GM23338 (cell line): ENCODE measurements at regions not wholly inside any gene's neighbourhood (a gene's known extent, or its start where the extent isn't known, plus 50 kb on each side); places are given as distances from the start of the nearest gene placed in this dataset.
A peak's percentile ranks its signal among the peaks of the same experiment; 100 is the strongest.

Experiments
- ATAC-seq: fragments of 200-7000 bp; cut with Tn5 transposase; 3 replicates; pipeline ENCODE4 v1.9.1; 2020
- DNase-seq: peaks from one replicate; pipeline ENCODE4 v3.0.0-alpha.2; 2015; ENCODE audit warnings: low spot score
- H2AFZ ChIP-seq: fragments of 200-600 bp; sonication (generic); 2 replicates; pipeline ENCODE4 v1.8.0; 2016; ENCODE audit warnings: antibody characterized with exemption, mild to moderate bottlenecking, moderate library complexity
- H3F3A ChIP-seq: fragments of 200-600 bp; sonication (generic); replicated peaks from 2 replicates; pipeline ENCODE4 v1.8.0; 2017; ENCODE audit warnings: antibody characterized with exemption, mixed run types, low read depth
- H3K27ac ChIP-seq: fragments of 200-600 bp; sonication (generic); 2 replicates; pipeline ENCODE4 v1.6.1; 2016; ENCODE audit warnings: low read depth
- H3K27me3 ChIP-seq: fragments of 200-600 bp; sonication (generic); 2 replicates; pipeline ENCODE4 v1.8.0; 2016; ENCODE audit warnings: mild to moderate bottlenecking, mixed run types, moderate library complexity; ENCODE audit not compliant: insufficient read depth
- H3K36me3 ChIP-seq: fragments of 200-600 bp; sonication (generic); 2 replicates; pipeline ENCODE4 v1.8.0; 2016; ENCODE audit warnings: mild to moderate bottlenecking; ENCODE audit not compliant: insufficient read depth
- H3K4me1 ChIP-seq: fragments of 200-600 bp; sonication (generic); 2 replicates; pipeline ENCODE4 v1.8.0; 2016; ENCODE audit warnings: mild to moderate bottlenecking, moderate library complexity; ENCODE audit not compliant: insufficient read depth
- H3K4me2 ChIP-seq: fragments of 200-600 bp; sonication (generic); 2 replicates; pipeline ENCODE4 v1.7.1; 2017; ENCODE audit warnings: mixed run types
- H3K4me3 ChIP-seq: fragments of 200-600 bp; sonication (generic); 2 replicates; pipeline ENCODE4 v1.6.1; 2016; ENCODE audit warnings: mixed run types
- H3K79me2 ChIP-seq: fragments of 200-600 bp; sonication (generic); replicated peaks from 2 replicates; pipeline ENCODE4 v1.8.0; 2017; ENCODE audit warnings: mild to moderate bottlenecking; ENCODE audit not compliant: insufficient read depth
- H3K9me2 ChIP-seq: fragments of 200-600 bp; sonication (generic); 2 replicates; pipeline ENCODE4 v1.8.0; 2017; ENCODE audit not compliant: insufficient read depth
- H4K20me1 ChIP-seq: fragments of 200-600 bp; sonication (generic); replicated peaks from 2 replicates; pipeline ENCODE4 v1.8.0; 2017; ENCODE audit warnings: mild to moderate bottlenecking; ENCODE audit not compliant: insufficient read depth
- H3K27ac Mint-ChIP-seq: 2 replicates; pipeline ENCODE4 v1.8.0; 2020; ENCODE audit warnings: inconsistent platforms, mild to moderate bottlenecking, moderate library complexity, mixed read lengths
- H3K27me3 Mint-ChIP-seq: 3 replicates; pipeline ENCODE4 v1.8.0; 2022; ENCODE audit warnings: low read depth, mild to moderate bottlenecking, moderate library complexity, mixed read lengths, inconsistent platforms; ENCODE audit not compliant: insufficient read depth, poor library complexity
- H3K36me3 Mint-ChIP-seq: 3 replicates; pipeline ENCODE4 v1.8.0; 2021; ENCODE audit warnings: low read depth, mild to moderate bottlenecking, inconsistent platforms, moderate library complexity, mixed read lengths
- H3K4me1 Mint-ChIP-seq: 3 replicates; pipeline ENCODE4 v1.8.0; 2020; ENCODE audit warnings: mild to moderate bottlenecking, inconsistent platforms, mixed read lengths
- H3K4me3 Mint-ChIP-seq: 3 replicates; pipeline ENCODE4 v1.8.0; 2021; ENCODE audit warnings: moderate library complexity, mild to moderate bottlenecking, inconsistent platforms, mixed read lengths
- H3K9me3 Mint-ChIP-seq: 3 replicates; pipeline ENCODE4 v1.8.0; 2020; ENCODE audit warnings: moderate library complexity, mild to moderate bottlenecking, inconsistent platforms, mixed read lengths
- EZH2 ChIP-seq: fragments of 200-600 bp; sonication (generic); IDR thresholded peaks from one replicate; pipeline ENCODE4 v1.8.0; 2017; ENCODE audit warnings: antibody characterized with exemption, mild to moderate bottlenecking, low read depth; ENCODE audit not compliant: unreplicated experiment
- ZNF462 ChIP-seq: fragments of 250-450 bp; sonication (Bioruptor Pico); IDR thresholded peaks from 2 replicates; pipeline ENCODE4 v1.5.0; 2020; ENCODE audit warnings: mild to moderate bottlenecking, moderate library complexity
- TF ChIP-seq, protein P1 (sequence below), 2 experiments: fragments of 200-600 bp in 1 of 2; sonication (generic) in 1 of 2; conservative IDR thresholded peaks; 2 replicates each; pipeline versions ENCODE4 v1.5.1 to v1.6.1; 2016 to 2017; ENCODE audit warnings: antibody characterized with exemption in 2 of 2, low read depth in 2 of 2, mild to moderate bottlenecking in 2 of 2, moderate library complexity in 1 of 2

DNA sequence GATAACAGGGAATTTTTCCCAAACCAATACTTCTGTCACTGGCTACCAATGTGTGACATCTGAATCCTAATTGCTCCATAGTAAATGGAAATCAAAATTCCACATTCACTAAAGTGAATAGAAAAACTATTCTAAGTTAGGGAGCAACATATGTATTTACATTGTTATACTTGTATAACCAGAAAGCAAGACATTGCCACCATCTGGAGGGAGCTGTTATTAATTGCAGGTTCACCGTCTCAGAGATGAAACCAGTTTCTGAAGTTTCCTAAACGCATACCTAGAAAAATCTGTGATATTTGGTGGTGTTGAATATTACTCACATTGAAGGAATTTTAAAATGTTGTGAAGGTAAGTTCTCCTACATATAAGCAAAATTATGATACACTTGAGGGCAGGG is 390.1 kb downstream of the NXPH1 start:
- ATAC-seq = no peak
- no peak overlapping the region for H3K4me3 ChIP-seq
- H3K9me3 Mint-ChIP-seq = no peaks in the 10 kb centered on the region

DNA sequence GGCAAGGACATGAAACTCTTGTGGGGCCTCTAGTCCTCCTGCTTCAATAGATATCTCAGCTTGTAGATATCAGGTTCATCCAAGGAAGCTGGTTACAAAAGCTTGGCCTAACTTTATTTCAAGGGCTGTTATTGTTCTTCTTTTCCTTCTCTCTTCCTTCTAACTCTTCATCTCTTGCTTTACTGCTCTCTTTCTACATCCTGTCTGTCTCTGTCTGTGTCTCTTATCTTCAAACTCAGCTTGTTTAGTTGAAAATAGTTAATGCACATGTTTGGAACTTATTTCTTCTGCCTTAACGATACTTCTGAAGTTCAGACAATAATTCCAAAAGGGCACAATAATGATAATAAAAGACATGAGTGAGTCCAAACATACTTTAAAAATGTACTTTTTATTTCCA is 393.9 kb downstream of the NXPH1 start:
- no peaks in the 10 kb centered on the region for H3K4me1 ChIP-seq
- Mint-ChIP-seq H3K4me1 (no peaks in the 10 kb centered on the region), H3K36me3 (no peaks in the 10 kb centered on the region), H3K9me3 (no peaks in the 10 kb centered on the region), H3K27ac (no peak overlapping the region), H3K27me3 (no peaks in the 10 kb centered on the region), H3K4me3 (no peak overlapping the region)
- no peaks in the 10 kb centered on the region for H3K27me3 ChIP-seq
- no peak overlapping the region for H3K4me3 ChIP-seq
- no peaks in the 10 kb centered on the region for H3K36me3 ChIP-seq
- DNase-seq = no peak
- no peak for ATAC-seq
- H3K79me2 ChIP-seq = no peaks in the 10 kb centered on the region
- H3K4me2 ChIP-seq = no peak overlapping the region
- no peaks in the 10 kb centered on the region for H4K20me1 ChIP-seq
- H3F3A ChIP-seq = no peaks in the 10 kb centered on the region
- no peaks in the 10 kb centered on the region; the same call in 1 of the 2 replicates for H3K9me2 ChIP-seq
- H2AFZ ChIP-seq = no peak overlapping the region
- no peak for TF ChIP-seq ZNF462 (CRISPR knock-in tag)
- TF ChIP-seq, protein P1, sequence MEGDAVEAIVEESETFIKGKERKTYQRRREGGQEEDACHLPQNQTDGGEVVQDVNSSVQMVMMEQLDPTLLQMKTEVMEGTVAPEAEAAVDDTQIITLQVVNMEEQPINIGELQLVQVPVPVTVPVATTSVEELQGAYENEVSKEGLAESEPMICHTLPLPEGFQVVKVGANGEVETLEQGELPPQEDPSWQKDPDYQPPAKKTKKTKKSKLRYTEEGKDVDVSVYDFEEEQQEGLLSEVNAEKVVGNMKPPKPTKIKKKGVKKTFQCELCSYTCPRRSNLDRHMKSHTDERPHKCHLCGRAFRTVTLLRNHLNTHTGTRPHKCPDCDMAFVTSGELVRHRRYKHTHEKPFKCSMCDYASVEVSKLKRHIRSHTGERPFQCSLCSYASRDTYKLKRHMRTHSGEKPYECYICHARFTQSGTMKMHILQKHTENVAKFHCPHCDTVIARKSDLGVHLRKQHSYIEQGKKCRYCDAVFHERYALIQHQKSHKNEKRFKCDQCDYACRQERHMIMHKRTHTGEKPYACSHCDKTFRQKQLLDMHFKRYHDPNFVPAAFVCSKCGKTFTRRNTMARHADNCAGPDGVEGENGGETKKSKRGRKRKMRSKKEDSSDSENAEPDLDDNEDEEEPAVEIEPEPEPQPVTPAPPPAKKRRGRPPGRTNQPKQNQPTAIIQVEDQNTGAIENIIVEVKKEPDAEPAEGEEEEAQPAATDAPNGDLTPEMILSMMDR (conservative IDR thresholded peaks at IDR 0.05; ENCODE audit: low read depth in 2 of 2) = no peak
- no peak overlapping the region for H3K27ac ChIP-seq

More for the DNA sequence above, 390.1 kb downstream of the NXPH1 start:
- H3K27me3 ChIP-seq = no peaks in the 10 kb centered on the region
- no peak overlapping the region for H3K27ac ChIP-seq
- no peaks in the 10 kb centered on the region for H4K20me1 ChIP-seq
- H3K4me2 ChIP-seq = no peak overlapping the region
- H3K4me1 ChIP-seq = no peaks in the 10 kb centered on the region
- DNase-seq = peak; percentile 21
- no peak overlapping the region for H2AFZ ChIP-seq
- H3F3A ChIP-seq = no peaks in the 10 kb centered on the region
- H3K4me3 Mint-ChIP-seq = no peak overlapping the region
- no peaks in the 10 kb centered on the region for H3K79me2 ChIP-seq
- H3K27me3 Mint-ChIP-seq = no peaks in the 10 kb centered on the region
- peaks cover 6% of the 10 kb centered on the region for H3K9me2 ChIP-seq
- no peak overlapping the region for H3K27ac Mint-ChIP-seq
- no peaks in the 10 kb centered on the region for H3K4me1 Mint-ChIP-seq
- no peaks in the 10 kb centered on the region for H3K36me3 Mint-ChIP-seq
- TF ChIP-seq, protein P1 (conservative IDR thresholded peaks at IDR 0.05; ENCODE audit: low read depth in 2 of 2) = peak; percentile 36 to 54; a peak in 3 of 4 replicates
- TF ChIP-seq EZH2 = no peak
- no peaks in the 10 kb centered on the region for H3K36me3 ChIP-seq
